Activated CD8-positive, alpha-beta memory T cell treated with anti-CD3 and anti-CD28 coated beads, Interleukin-2, amount 50 U/mL, for 1 hour (primary cell): ENCODE measurements at regions not wholly inside any gene's neighbourhood (a gene's known extent, or its start where the extent isn't known, plus 50 kb on each side); places are given as distances from the start of the nearest gene placed in this dataset.

Source experiments
- DNase-seq: peaks from one replicate; pipeline ENCODE4 v3.0.0-alpha.2; 2020; ENCODE audit errors: extremely low read depth

- DNase-seq, result no peak
Measured at GRCh38 chr1:56034847-56035481, 544.4 kb downstream of the PLPP3 start.

GRCh38 chr1:56034222-56034621, 545.1 kb downstream of the PLPP3 start:
- no peak for DNase-seq

GRCh38 chr1:56033321-56034037, 545.9 kb downstream of the PLPP3 start:
- no peak for DNase-seq

- DNase-seq, result no peak
Measured at GRCh38 chr1:56032096-56032676, 547.2 kb downstream of the PLPP3 start.

- no peak for DNase-seq
Measured at GRCh38 chr1:56031001-56031400, 548.4 kb downstream of the PLPP3 start.

- no peak for DNase-seq
Measured at GRCh38 chr1:56029319-56030003, 549.9 kb downstream of the PLPP3 start.

- DNase-seq, result no peak
Measured at GRCh38 chr1:56028911-56029310, 550.5 kb downstream of the PLPP3 start.

- DNase-seq, result no peak
Measured at GRCh38 chr1:56028244-56028643, 551.1 kb downstream of the PLPP3 start.

GRCh38 chr1:56025942-56026341, 553.4 kb downstream of the PLPP3 start:
- DNase-seq, result no peak

GRCh38 chr1:56024155-56024554, 555.2 kb downstream of the PLPP3 start:
- DNase-seq, result no peak

- DNase-seq, result no peak
Measured at GRCh38 chr1:56019922-56020321, 559.4 kb downstream of the PLPP3 start.

- DNase-seq, result no peak
Measured at GRCh38 chr1:56019472-56019871, 559.9 kb downstream of the PLPP3 start.

GRCh38 chr1:56017336-56017735, 562.0 kb downstream of the PLPP3 start:
- no peak for DNase-seq

- no peak for DNase-seq
Measured at GRCh38 chr1:56003846-56004245, 575.5 kb downstream of the PLPP3 start.

GRCh38 chr1:56002231-56002630, 577.1 kb downstream of the PLPP3 start:
- no peak for DNase-seq

- DNase-seq, result no peak
Measured at GRCh38 chr1:56000424-56000823, 578.9 kb downstream of the PLPP3 start.

- DNase-seq, result no peak
Measured at GRCh38 chr1:55997536-55997935, 581.8 kb downstream of the PLPP3 start.

GRCh38 chr1:55993646-55994318, 585.6 kb downstream of the PLPP3 start:
- no peak for DNase-seq

- DNase-seq, result no peak
Measured at GRCh38 chr1:55990007-55990406, 589.4 kb downstream of the PLPP3 start.

- DNase-seq, result no peak
Measured at GRCh38 chr1:55988963-55989452, 590.4 kb downstream of the PLPP3 start.

GRCh38 chr1:55987491-55988249, 591.7 kb downstream of the PLPP3 start:
- no peak for DNase-seq
